GM18519 (cell line): ENCODE measurements at regions not wholly inside any gene's neighbourhood (a gene's known extent, or its start where the extent isn't known, plus 50 kb on each side); places are given as distances from the start of the nearest gene placed in this dataset.
A peak's percentile ranks its signal among the peaks of the same experiment; 100 is the strongest.

Experiments
- ATAC-seq: cut with Tn5 transposase; IDR thresholded peaks from one replicate; pipeline ENCODE4 v1.9.1; 2021; ENCODE audit warnings: mild to moderate bottlenecking, moderate library complexity; ENCODE audit not compliant: unreplicated experiment, low FRiP score

- no peak for ATAC-seq
Observed at GRCh38 chr3:181855825-181856224, 144.1 kb downstream of the SOX2 start.

GRCh38 chr3:181859518-181859917, 147.8 kb downstream of the SOX2 start:
- no peak for ATAC-seq

- ATAC-seq, result no peak
Observed at GRCh38 chr3:181860235-181860634, 148.5 kb downstream of the SOX2 start.

GRCh38 chr3:181862502-181862901, 150.8 kb downstream of the SOX2 start:
- ATAC-seq, result no peak

- ATAC-seq, result no peak
Observed at GRCh38 chr3:181868576-181869082, 156.9 kb downstream of the SOX2 start.

- no peak for ATAC-seq
Observed at GRCh38 chr3:181872887-181873286, 161.2 kb downstream of the SOX2 start.

- ATAC-seq, result no peak
Observed at GRCh38 chr3:181879926-181880325, 168.2 kb downstream of the SOX2 start.

- no peak for ATAC-seq
Observed at GRCh38 chr3:181880331-181880730, 168.6 kb downstream of the SOX2 start.

GRCh38 chr3:181881749-181882148, 170.0 kb downstream of the SOX2 start:
- ATAC-seq, result no peak

GRCh38 chr3:181885868-181886630, 174.3 kb downstream of the SOX2 start:
- no peak for ATAC-seq

- ATAC-seq, result no peak
Observed at GRCh38 chr3:181886676-181887075, 175.0 kb downstream of the SOX2 start.

GRCh38 chr3:181887685-181888084, 176.0 kb downstream of the SOX2 start:
- no peak for ATAC-seq

- no peak for ATAC-seq
Observed at GRCh38 chr3:181888234-181888633, 176.5 kb downstream of the SOX2 start.

GRCh38 chr3:181892848-181893247, 181.1 kb downstream of the SOX2 start:
- no peak for ATAC-seq

- no peak for ATAC-seq
Observed at GRCh38 chr3:181896605-181897004, 184.9 kb downstream of the SOX2 start.

GRCh38 chr3:181899702-181900101, 188.0 kb downstream of the SOX2 start:
- ATAC-seq, result no peak

- ATAC-seq, result no peak
Observed at GRCh38 chr3:181901626-181902025, 189.9 kb downstream of the SOX2 start.

GRCh38 chr3:181906338-181906737, 194.6 kb downstream of the SOX2 start:
- peak; percentile 43 for ATAC-seq

- no peak for ATAC-seq
Observed at GRCh38 chr3:181909241-181909640, 197.5 kb downstream of the SOX2 start.

- ATAC-seq, result peak; percentile 38
Observed at GRCh38 chr3:181912384-181912783, 200.7 kb downstream of the SOX2 start.

GRCh38 chr3:181913254-181913653, 201.5 kb downstream of the SOX2 start:
- no peak for ATAC-seq

- no peak for ATAC-seq
Observed at GRCh38 chr3:181915551-181915950, 203.8 kb downstream of the SOX2 start.
